GM21528 (cell line): ENCODE measurements at regions not wholly inside any gene's neighbourhood (a gene's known extent, or its start where the extent isn't known, plus 50 kb on each side); places are given as distances from the start of the nearest gene placed in this dataset.

Experiments used
- ATAC-seq: cut with Tn5 transposase; IDR thresholded peaks from one replicate; pipeline ENCODE4 v1.9.1; 2021; ENCODE audit warnings: mild to moderate bottlenecking, moderate library complexity; ENCODE audit not compliant: unreplicated experiment, low FRiP score

GRCh38 chr15:62431817-62432216, 266.7 kb upstream of the C2CD4B start:
- no peak for ATAC-seq

- no peak for ATAC-seq
Observed at GRCh38 chr15:62432702-62433398, 267.8 kb upstream of the C2CD4B start.

GRCh38 chr15:62436235-62436634, 271.1 kb upstream of the C2CD4B start:
- ATAC-seq: no peak

- ATAC-seq: no peak
Observed at GRCh38 chr15:62437753-62438152, 272.7 kb upstream of the C2CD4B start.

- no peak for ATAC-seq
Observed at GRCh38 chr15:62439543-62440016, 274.5 kb upstream of the C2CD4B start.

GRCh38 chr15:62440362-62441105, 275.4 kb upstream of the C2CD4B start:
- ATAC-seq: no peak

- ATAC-seq: no peak
Observed at GRCh38 chr15:62444104-62445022, 279.3 kb upstream of the C2CD4B start.

GRCh38 chr15:62445244-62445643, 280.2 kb upstream of the C2CD4B start:
- ATAC-seq: no peak

- no peak for ATAC-seq
Observed at GRCh38 chr15:62446984-62447383, 281.9 kb upstream of the C2CD4B start.

GRCh38 chr15:62447742-62448141, 282.7 kb upstream of the C2CD4B start:
- no peak for ATAC-seq

- no peak for ATAC-seq
Observed at GRCh38 chr15:62449638-62450037, 284.6 kb upstream of the C2CD4B start.

- ATAC-seq: no peak
Observed at GRCh38 chr15:62450061-62450460, 285.0 kb upstream of the C2CD4B start.

- no peak for ATAC-seq
Observed at GRCh38 chr15:62452026-62452425, 286.9 kb upstream of the C2CD4B start.

- no peak for ATAC-seq
Observed at GRCh38 chr15:62452667-62453066, 287.6 kb upstream of the C2CD4B start.

GRCh38 chr15:62453375-62453774, 288.3 kb upstream of the C2CD4B start:
- no peak for ATAC-seq

- no peak for ATAC-seq
Observed at GRCh38 chr15:62453981-62454380, 288.9 kb upstream of the C2CD4B start.

GRCh38 chr15:62454567-62455172, 289.6 kb upstream of the C2CD4B start:
- no peak for ATAC-seq

GRCh38 chr15:62455441-62455921, 290.4 kb upstream of the C2CD4B start:
- ATAC-seq: no peak

GRCh38 chr15:62456011-62456920, 291.2 kb upstream of the C2CD4B start:
- no peak for ATAC-seq
